ENCODE measurements at regions not wholly inside any gene's neighbourhood (a gene's known extent, or its start where the extent isn't known, plus 50 kb on each side); places are given as distances from the start of the nearest gene placed in this dataset.

GRCh38 chr17:54235571-54235970 is 412.8 kb downstream of the KIF2B start:
- 85% methylated on average over 4 of the region's 4 CpGs; no CpG with 5 or more reads in 1 of the 2 experiments for WGBS, 2 experiments (ENCODE audit: extremely low coverage in 1 of 2, insufficient coverage in 1 of 2, insufficient read length in 1 of 2, insufficient replicate concordance in 2 of 2, low coverage in 1 of 2, low lambda C conversion rate in 2 of 2, missing lambda C conversion rate in 1 of 2)
- CTCF ChIA-PET (ENCODE audit: partially characterized antibody): interaction anchor here (0.6 kb wide), 1 partner anchor 631 kb away, joined by 5 read pairs; no protein-coding TSS in a partner anchor

More at GRCh38 chr17:54235571-54235970, 412.8 kb downstream of the KIF2B start:
- Histone ChIP-seq H4K91ac (replicated peaks; ENCODE audit: insufficient read length, low read length) (no peak overlapping the region), H2BK120ac (replicated peaks; ENCODE audit: low read depth, low read length) (no peak overlapping the region), H3K23me2 (ENCODE audit: low read depth, low read length) (no peaks in the 10 kb centered on the region), H3K79me2 (ENCODE audit: control insufficient read depth in 1 of 2, insufficient read depth in 2 of 2, low read length in 2 of 2) (no peaks in the 10 kb centered on the region), H2AK5ac (ENCODE audit: low read depth, low read length) (no peak overlapping the region), H2BK15ac (ENCODE audit: low read length) (no peak overlapping the region), H3K14ac (ENCODE audit: insufficient read length) (no peak overlapping the region), H3K79me1 (ENCODE audit: low read depth, low read length) (no peaks in the 10 kb centered on the region), H3K4me3 (ENCODE audit: extremely low read depth in 1 of 4, insufficient read depth in 2 of 4, low read depth in 3 of 4, low read length in 4 of 4) (no peak overlapping the region), H3K4ac (replicated peaks; ENCODE audit: insufficient read length, low read depth, low read length) (no peak overlapping the region), H4K20me1 (replicated peaks in 1 of 2; ENCODE audit: control insufficient read depth in 1 of 2, insufficient read depth in 2 of 2, low read length in 2 of 2) (no peaks in the 10 kb centered on the region), H3K27me3 (replicated peaks in 1 of 4; ENCODE audit: control insufficient read depth in 3 of 4, extremely low read depth in 1 of 4, insufficient read depth in 3 of 4, low read length in 3 of 4) (no peaks in the 10 kb centered on the region), H2BK5ac (ENCODE audit: low read depth, low read length) (no peak overlapping the region), H3K56ac (replicated peaks; ENCODE audit: insufficient read length, low read depth, low read length) (no peak overlapping the region), H3K9ac (replicated peaks in 1 of 4; ENCODE audit: extremely low read depth in 1 of 4, low read depth in 3 of 4, low read length in 3 of 4) (no peak overlapping the region), H3K27ac (ENCODE audit: low read depth, low read length) (no peak overlapping the region), H3K36me3 (ENCODE audit: control insufficient read depth in 2 of 4, insufficient read depth in 4 of 4, low read length in 3 of 4) (no peaks in the 10 kb centered on the region; a peak in 1 of 8 replicates), H3K9me3 (ENCODE audit: insufficient read depth in 2 of 2, low read depth in 1 of 2, low read length in 1 of 2) (peaks cover 0 to 11% of the 10 kb centered on the region in 2 experiments; a peak in 3 of 4 replicates), H4K8ac (ENCODE audit: extremely low read depth, insufficient read depth, low read length) (no peak overlapping the region), H3K18ac (ENCODE audit: extremely low read depth, low read length) (no peak overlapping the region), H2BK20ac (ENCODE audit: low read length) (no peak overlapping the region), H3K4me1 (replicated peaks in 1 of 4; ENCODE audit: control insufficient read depth in 3 of 4, insufficient read depth in 4 of 4, low read length in 3 of 4) (no peaks in the 10 kb centered on the region), H3K23ac (ENCODE audit: insufficient read length) (no peak overlapping the region), H2BK12ac (ENCODE audit: low read depth, low read length) (no peak overlapping the region), H4K5ac (ENCODE audit: insufficient read length, low read depth, low read length) (no peak overlapping the region), H3K4me2 (ENCODE audit: insufficient read depth in 1 of 2, low read depth in 2 of 2, low read length in 2 of 2) (no peak overlapping the region), H2AFZ (ENCODE audit: low read length) (no peak overlapping the region)
- no peak for DNase-seq (ENCODE audit: low read depth in 1 of 2, low spot score in 2 of 2)
- no peak for FAIRE-seq
- POLR2A ChIA-PET (ENCODE audit: partially characterized antibody): no interaction called here
- no peak for TF ChIP-seq GABPA (IDR thresholded peaks at IDR 0.05; ENCODE audit: borderline replicate concordance, insufficient read depth, low read length)
- TF ChIP-seq NRF1 (IDR thresholded peaks at IDR 0.05; ENCODE audit: low read depth, low read length): no peak
- TF ChIP-seq BRCA1 (IDR thresholded peaks at IDR 0.05; ENCODE audit: low read depth, low read length): no peak
- no peak for TF ChIP-seq CEBPB (IDR thresholded peaks at IDR 0.05; ENCODE audit: low read depth, low read length)
